H9 (cell line): ENCODE measurements at regions not wholly inside any gene's neighbourhood (a gene's known extent, or its start where the extent isn't known, plus 50 kb on each side); places are given as distances from the start of the nearest gene placed in this dataset.

ENCODE experiments used
- DNase-seq: peaks from one replicate; pipeline ENCODE4 v3.0.0-alpha.2; 2017
- H2AFZ ChIP-seq: one replicate; pipeline ENCODE4 v1.6.1; 2013; ENCODE audit warnings: mild to moderate bottlenecking, low read length, control low read depth, moderate library complexity
- H2AK5ac ChIP-seq: 2 replicates; pipeline ENCODE4 v1.6.1; 2013; ENCODE audit warnings: low read length, control low read depth, mixed read lengths; ENCODE audit not compliant: insufficient read length
- H2BK120ac ChIP-seq: one replicate; pipeline ENCODE4 v1.6.1; 2013; ENCODE audit warnings: low read depth, mild to moderate bottlenecking, low read length, control low read depth, inconsistent platforms; ENCODE audit not compliant: poor library complexity, severe bottlenecking
- H2BK12ac ChIP-seq: 2 replicates; pipeline ENCODE4 v1.6.1; 2013; ENCODE audit warnings: low read length, control low read depth, mixed read lengths, low read depth; ENCODE audit not compliant: insufficient read length
- H2BK15ac ChIP-seq: 2 replicates; pipeline ENCODE4 v1.6.1; 2013; ENCODE audit warnings: low read depth, low read length, control low read depth
- H2BK20ac ChIP-seq: one replicate; pipeline ENCODE4 v1.6.1; 2013; ENCODE audit warnings: low read depth, mild to moderate bottlenecking, low read length, control low read depth, inconsistent platforms; ENCODE audit not compliant: poor library complexity, severe bottlenecking
- H2BK5ac ChIP-seq: 2 replicates; pipeline ENCODE4 v1.6.1; 2013; ENCODE audit warnings: low read length, control low read depth, mixed read lengths; ENCODE audit not compliant: insufficient read length
- H3K14ac ChIP-seq: 2 replicates; pipeline ENCODE4 v1.6.1; 2013; ENCODE audit warnings: low read length, control low read depth; ENCODE audit not compliant: insufficient read depth
- H3K18ac ChIP-seq: 2 replicates; pipeline ENCODE4 v1.6.1; 2013; ENCODE audit warnings: low read depth, mild to moderate bottlenecking, mixed read lengths, low read length, control low read depth; ENCODE audit not compliant: insufficient read length
- H3K23ac ChIP-seq: 2 replicates; pipeline ENCODE4 v1.6.1; 2013; ENCODE audit warnings: low read length, control low read depth, mixed read lengths, low read depth; ENCODE audit not compliant: insufficient read length
- H3K23me2 ChIP-seq: 2 replicates; pipeline ENCODE4 v1.6.1; 2013; ENCODE audit warnings: low read depth, mild to moderate bottlenecking, mixed read lengths, low read length, control low read depth; ENCODE audit not compliant: insufficient read length, poor library complexity, severe bottlenecking
- H3K27ac ChIP-seq: 2 replicates; pipeline ENCODE4 v1.5.1; 2013; ENCODE audit warnings: low read length, control low read depth, mixed read lengths, low read depth; ENCODE audit not compliant: insufficient read length
- H3K27me3 ChIP-seq: 2 replicates; pipeline ENCODE4 v1.6.1; 2013; ENCODE audit warnings: low read length, control low read depth, inconsistent platforms; ENCODE audit not compliant: insufficient read depth
- H3K4ac ChIP-seq: 2 replicates; pipeline ENCODE4 v1.6.1; 2013; ENCODE audit warnings: low read depth, mild to moderate bottlenecking, control low read depth, inconsistent platforms, low read length, moderate library complexity
- H3K4me1 ChIP-seq: 2 replicates; pipeline ENCODE4 v1.6.1; 2013; ENCODE audit warnings: low read length, control low read depth, inconsistent platforms; ENCODE audit not compliant: insufficient read depth
- H3K4me2 ChIP-seq: 2 replicates; pipeline ENCODE4 v1.6.1; 2013; ENCODE audit warnings: low read length, control low read depth, mixed read lengths; ENCODE audit not compliant: insufficient read length, insufficient read depth
- H3K56ac ChIP-seq: 2 replicates; pipeline ENCODE4 v1.6.1; 2013; ENCODE audit warnings: low read depth, mild to moderate bottlenecking, mixed read lengths, low read length, control low read depth; ENCODE audit not compliant: insufficient read length
- H3K79me1 ChIP-seq: 2 replicates; pipeline ENCODE4 v1.6.1; 2013; ENCODE audit warnings: low read depth, mild to moderate bottlenecking, moderate library complexity, low read length, control low read depth, inconsistent platforms; ENCODE audit not compliant: insufficient read depth, poor library complexity, severe bottlenecking
- H3K79me2 ChIP-seq: 2 replicates; pipeline ENCODE4 v1.6.1; 2013; ENCODE audit warnings: low read length, control low read depth, inconsistent platforms; ENCODE audit not compliant: insufficient read depth
- H3K9ac ChIP-seq: 2 replicates; pipeline ENCODE4 v1.6.1; 2013; ENCODE audit warnings: low read length, control low read depth, mixed read lengths; ENCODE audit not compliant: insufficient read length; ENCODE audit errors: extremely low read depth
- H3K9me3 ChIP-seq: one replicate; pipeline ENCODE4 v1.6.1; 2013; ENCODE audit warnings: low read depth, low read length, inconsistent platforms; ENCODE audit not compliant: control insufficient read depth
- H3T11ph ChIP-seq: one replicate; pipeline ENCODE4 v1.6.1; 2013; ENCODE audit warnings: mild to moderate bottlenecking, low read length, control low read depth, inconsistent platforms
- H4K20me1 ChIP-seq: one replicate; pipeline ENCODE4 v1.6.1; 2013; ENCODE audit not compliant: control insufficient read depth, insufficient read length, insufficient read depth
- H4K5ac ChIP-seq: 2 replicates; pipeline ENCODE4 v1.6.1; 2013; ENCODE audit warnings: low read depth, mild to moderate bottlenecking, mixed read lengths, low read length, control low read depth; ENCODE audit not compliant: insufficient read length
- H4K8ac ChIP-seq: replicated peaks from 2 replicates; pipeline ENCODE4 v1.6.1; 2013; ENCODE audit warnings: low read length, control low read depth, mixed read lengths, low read depth; ENCODE audit not compliant: insufficient read length
- H4K91ac ChIP-seq: 2 replicates; pipeline ENCODE4 v1.6.1; 2013; ENCODE audit warnings: low read depth, mild to moderate bottlenecking, moderate library complexity, mixed read lengths, low read length, control low read depth; ENCODE audit not compliant: insufficient read length
- H3K27ac Mint-ChIP-seq, 3 experiments: 2 replicates in 2 of 3; 3 replicates in 1 of 3; pipeline ENCODE4 v1.8.0; 2020 to 2021; ENCODE audit warnings: mixed read lengths in 3 of 3, mild to moderate bottlenecking in 1 of 3, moderate library complexity in 1 of 3
- H3K27me3 Mint-ChIP-seq: 2 replicates; pipeline ENCODE4 v1.8.0; 2021; ENCODE audit warnings: low read depth, mild to moderate bottlenecking, moderate library complexity, mixed read lengths
- H3K36me3 Mint-ChIP-seq, 3 experiments: 2 replicates in 2 of 3; 3 replicates in 1 of 3; pipeline ENCODE4 v1.8.0; 2020 to 2021; ENCODE audit warnings: low read depth in 3 of 3, mixed read lengths in 3 of 3; ENCODE audit not compliant: insufficient read depth in 1 of 3
- H3K4me1 Mint-ChIP-seq, 2 experiments: 2 replicates each; pipeline ENCODE4 v1.8.0; 2020; ENCODE audit warnings: mixed read lengths in 2 of 2
- H3K4me3 Mint-ChIP-seq, 2 experiments: 2 replicates in 1 of 2; 3 replicates in 1 of 2; pipeline ENCODE4 v1.8.0; 2020 to 2021; ENCODE audit warnings: mild to moderate bottlenecking in 2 of 2, mixed read lengths in 2 of 2, moderate library complexity in 1 of 2
- H3K9me3 Mint-ChIP-seq, 2 experiments: 2 replicates in 1 of 2; 3 replicates in 1 of 2; pipeline ENCODE4 v1.8.0; 2020; ENCODE audit warnings: mild to moderate bottlenecking in 2 of 2, mixed read lengths in 2 of 2, moderate library complexity in 1 of 2
- CTCF ChIP-seq: fragments of 200-600 bp; sonication (generic); conservative IDR thresholded peaks from 3 replicates; pipeline ENCODE4 v1.8.0; 2021; ENCODE audit warnings: antibody characterized with exemption, mild to moderate bottlenecking
- WGBS: extraction: QIAGEN DNeasy Blood & Tissue Kit; methylation state at CpG from one replicate; pipeline ENCODE4 v1.1.7; 2013; ENCODE audit warnings: missing lambda C conversion rate, low lambda C conversion rate, mixed read lengths; ENCODE audit not compliant: insufficient read length; ENCODE audit errors: extremely low coverage; 5-methylcytosine and 5-hydroxymethylcytosine counted together

- H3K23ac ChIP-seq: no peak overlapping the region
- no peak overlapping the region for H2BK12ac ChIP-seq
- H3K9me3 Mint-ChIP-seq: peaks cover 3 to 17% of the 10 kb centered on the region in 2 experiments
Measured at GRCh38 chr1:69138172-69138571, 429.6 kb upstream of the LRRC7 start.

More at GRCh38 chr1:69138172-69138571, 429.6 kb upstream of the LRRC7 start:
- Histone ChIP-seq H3K4me2 (no peak overlapping the region), H3K4ac (no peak overlapping the region), H2BK15ac (no peak overlapping the region), H3K27me3 (no peaks in the 10 kb centered on the region), H3K9ac (no peak overlapping the region), H3K4me1 (0 out of 2 replicates have a peak, but pooled peaks cover 2% of the 10 kb centered on the region), H3K18ac (no peak overlapping the region), H2BK120ac (no peak overlapping the region), H2AK5ac (no peak overlapping the region), H3K23me2 (no peaks in the 10 kb centered on the region), H3K14ac (no peak overlapping the region), H2BK5ac (no peak overlapping the region), H2AFZ (no peak overlapping the region), H3K27ac (no peak overlapping the region), H3K9me3 (no peaks in the 10 kb centered on the region), H2BK20ac (no peak overlapping the region), H4K20me1 (no peaks in the 10 kb centered on the region), H3T11ph (no peak overlapping the region), H3K79me2 (no peaks in the 10 kb centered on the region), H3K79me1 (no peaks in the 10 kb centered on the region), H4K8ac (no peak overlapping the region), H3K56ac (no peak overlapping the region), H4K5ac (no peak overlapping the region), H4K91ac (no peak overlapping the region)
- no peak for TF ChIP-seq CTCF
- Mint-ChIP-seq H3K4me3 (no peak overlapping the region), H3K36me3 (peaks cover 0 to 14% (median 3%) of the 10 kb centered on the region in 3 experiments; a peak in 5 of 7 replicates), H3K4me1 (peaks cover 3 to 4% of the 10 kb centered on the region in 2 experiments; a peak in 3 of 4 replicates), H3K27me3 (no peaks in the 10 kb centered on the region), H3K27ac (peak overlapping the region in 1 of 3 experiments; percentile 73; a peak in 1 of 7 replicates)
- WGBS: no CpG with 5 or more reads among the region's 1 CpG
- no peak for DNase-seq
